Keratinocyte (primary cell): ENCODE measurements at regions not wholly inside any gene's neighbourhood (a gene's known extent, or its start where the extent isn't known, plus 50 kb on each side); places are given as distances from the start of the nearest gene placed in this dataset.

ENCODE experiments used
- DNase-seq: peaks from one replicate; pipeline ENCODE4 v3.0.0-alpha.2; 2011; ENCODE audit warnings: low read depth, missing footprints, low spot score
- FAIRE-seq: peaks from 2 replicates; lab custom pipeline; 2011; peaks lifted over from hg19 to GRCh38; lab: Jason Lieb, UNC
- H2AFZ ChIP-seq: 2 replicates; pipeline ENCODE4 v1.6.0; 2012; ENCODE audit warnings: low read length, control low read depth, inconsistent platforms; ENCODE audit not compliant: control insufficient read depth
- H3K27ac ChIP-seq: 2 replicates; pipeline ENCODE4 v1.5.1; 2011; ENCODE audit warnings: low read length; ENCODE audit not compliant: control insufficient read depth, insufficient read depth
- H3K27me3 ChIP-seq: 3 replicates; pipeline ENCODE4 v1.6.0; 2011; ENCODE audit warnings: low read length; ENCODE audit not compliant: control insufficient read depth, insufficient read depth; ENCODE audit errors: extremely low read depth
- H3K36me3 ChIP-seq, 2 experiments: 2 replicates in 1 of 2; 3 replicates in 1 of 2; pipeline ENCODE4 v1.5.1; 2011; ENCODE audit warnings: low read length in 2 of 2, mild to moderate bottlenecking in 1 of 2; ENCODE audit not compliant: control insufficient read depth in 2 of 2, insufficient read depth in 2 of 2; ENCODE audit errors: extremely low read depth in 1 of 2
- H3K4me1 ChIP-seq: 3 replicates; pipeline ENCODE4 v1.5.1; 2011; ENCODE audit warnings: low read length; ENCODE audit not compliant: control insufficient read depth, insufficient read depth; ENCODE audit errors: extremely low read depth
- H3K4me2 ChIP-seq: 3 replicates; pipeline ENCODE4 v1.6.0; 2011; ENCODE audit warnings: low read depth, low read length; ENCODE audit not compliant: control insufficient read depth, insufficient read depth; ENCODE audit errors: extremely low read depth
- H3K4me3 ChIP-seq, 3 experiments: fragments of 200-600 bp in 1 of 3; sonication (generic) in 1 of 3; 2 replicates in 2 of 3; 3 replicates in 1 of 3; pipeline ENCODE4 v1.5.1; 2011 to 2016; ENCODE audit warnings: low read length in 3 of 3, mild to moderate bottlenecking in 3 of 3, control low read depth in 2 of 3, inconsistent platforms in 1 of 3, low read depth in 1 of 3, mixed read lengths in 1 of 3, mixed run types in 1 of 3, moderate library complexity in 1 of 3; ENCODE audit not compliant: control insufficient read depth in 2 of 3, insufficient read depth in 2 of 3; ENCODE audit errors: extremely low read depth in 1 of 3
- H3K79me2 ChIP-seq: 2 replicates; pipeline ENCODE4 v1.6.0; 2012; ENCODE audit warnings: low read length; ENCODE audit not compliant: control insufficient read depth, insufficient read depth
- H3K9ac ChIP-seq: 3 replicates; pipeline ENCODE4 v1.6.0; 2011; ENCODE audit warnings: low read length; ENCODE audit not compliant: control insufficient read depth, insufficient read depth; ENCODE audit errors: extremely low read depth
- H3K9me1 ChIP-seq: 3 replicates; pipeline ENCODE4 v1.6.0; 2011; ENCODE audit warnings: low read length; ENCODE audit not compliant: control insufficient read depth, insufficient read depth; ENCODE audit errors: extremely low read depth
- H3K9me3 ChIP-seq: 2 replicates; pipeline ENCODE4 v1.5.1; 2012; ENCODE audit warnings: low read depth, low read length; ENCODE audit not compliant: control insufficient read depth
- H4K20me1 ChIP-seq: 3 replicates; pipeline ENCODE4 v1.6.0; 2011; ENCODE audit warnings: low read length; ENCODE audit not compliant: control insufficient read depth, insufficient read depth; ENCODE audit errors: extremely low read depth
- CTCF ChIP-seq, 3 experiments: IDR thresholded peaks in 1 of 3; conservative IDR thresholded peaks in 1 of 3; optimal IDR thresholded peaks in 1 of 3; 2 replicates in 2 of 3; 3 replicates in 1 of 3; pipeline versions ENCODE3 to v1.5.1; 2011; ENCODE audit warnings: low read length in 3 of 3, mild to moderate bottlenecking in 3 of 3, moderate library complexity in 2 of 3, control low read depth in 1 of 3, inconsistent platforms in 1 of 3; ENCODE audit not compliant: insufficient read depth in 2 of 3; ENCODE audit errors: extremely low read depth in 1 of 3
- EZH2 ChIP-seq: IDR thresholded peaks from one replicate; pipeline ENCODE4 v1.6.1; 2012; ENCODE audit warnings: inconsistent platforms, mild to moderate bottlenecking, low read length, moderate library complexity
- dilution Hi-C: fragments of 300-500 bp; cut with MboI; formaldehyde crosslinking; loops from one replicate; pipeline ENCODE4 v1.7.0; 2020; ENCODE audit warnings: low sequenced_read_pairs; ENCODE audit not compliant: extremely low pct_ligation_motif_present

GRCh38 chr12:111103583-111103982, 183.2 kb upstream of the MYL2 start:
- H3K27me3 ChIP-seq, result peaks cover 37% of the 10 kb centered on the region

GRCh38 chr12:111102102-111102739, 181.8 kb upstream of the MYL2 start:
- H2AFZ ChIP-seq, result no peak overlapping the region
- H3K27me3 ChIP-seq, result peaks cover 39% of the 10 kb centered on the region
- no peaks in the 10 kb centered on the region for H3K36me3 ChIP-seq
- no peaks in the 10 kb centered on the region for H3K9me3 ChIP-seq
- H3K9me1 ChIP-seq, result no peaks in the 10 kb centered on the region
- no peak overlapping the region for H3K4me3 ChIP-seq
- peaks cover 8% of the 10 kb centered on the region for H3K4me1 ChIP-seq
- TF ChIP-seq EZH2 (no peak), CTCF (optimal IDR thresholded peaks at IDR 0.05 in 1 of 3, IDR thresholded peaks at IDR 0.05 in 1 of 3, conservative IDR thresholded peaks at IDR 0.05 in 1 of 3; ENCODE audit: extremely low read depth in 1 of 3, insufficient read depth in 2 of 3, low read length in 3 of 3) (peak in 1 of 3 experiments; percentile 13)
- no peak overlapping the region for H3K9ac ChIP-seq
- DNase-seq, result no peak
- peak overlapping the region; percentile 27 for H3K4me2 ChIP-seq
- peak; percentile 80 for FAIRE-seq
- no peaks in the 10 kb centered on the region for H4K20me1 ChIP-seq
- dilution Hi-C loops, result no loop called here
- no peak overlapping the region for H3K27ac ChIP-seq
- H3K79me2 ChIP-seq, result no peaks in the 10 kb centered on the region

More at GRCh38 chr12:111103583-111103982, 183.2 kb upstream of the MYL2 start:
- DNase-seq, result no peak
- Histone ChIP-seq H3K79me2 (no peaks in the 10 kb centered on the region), H4K20me1 (no peaks in the 10 kb centered on the region), H3K9ac (no peak overlapping the region), H3K9me1 (no peaks in the 10 kb centered on the region), H3K27ac (no peak overlapping the region), H3K4me3 (no peak overlapping the region), H2AFZ (no peak overlapping the region), H3K9me3 (no peaks in the 10 kb centered on the region), H3K4me1 (peaks cover 8% of the 10 kb centered on the region), H3K4me2 (no peak overlapping the region), H3K36me3 (no peaks in the 10 kb centered on the region)
- TF ChIP-seq EZH2 (no peak), CTCF (optimal IDR thresholded peaks at IDR 0.05 in 1 of 3, IDR thresholded peaks at IDR 0.05 in 1 of 3, conservative IDR thresholded peaks at IDR 0.05 in 1 of 3; ENCODE audit: extremely low read depth in 1 of 3, insufficient read depth in 2 of 3, low read length in 3 of 3) (no peak)
- dilution Hi-C loops, result no loop called here
- no peak for FAIRE-seq
